ENCODE measurements at regions not wholly inside any gene's neighbourhood (a gene's known extent, or its start where the extent isn't known, plus 50 kb on each side); places are given as distances from the start of the nearest gene placed in this dataset.

DNA sequence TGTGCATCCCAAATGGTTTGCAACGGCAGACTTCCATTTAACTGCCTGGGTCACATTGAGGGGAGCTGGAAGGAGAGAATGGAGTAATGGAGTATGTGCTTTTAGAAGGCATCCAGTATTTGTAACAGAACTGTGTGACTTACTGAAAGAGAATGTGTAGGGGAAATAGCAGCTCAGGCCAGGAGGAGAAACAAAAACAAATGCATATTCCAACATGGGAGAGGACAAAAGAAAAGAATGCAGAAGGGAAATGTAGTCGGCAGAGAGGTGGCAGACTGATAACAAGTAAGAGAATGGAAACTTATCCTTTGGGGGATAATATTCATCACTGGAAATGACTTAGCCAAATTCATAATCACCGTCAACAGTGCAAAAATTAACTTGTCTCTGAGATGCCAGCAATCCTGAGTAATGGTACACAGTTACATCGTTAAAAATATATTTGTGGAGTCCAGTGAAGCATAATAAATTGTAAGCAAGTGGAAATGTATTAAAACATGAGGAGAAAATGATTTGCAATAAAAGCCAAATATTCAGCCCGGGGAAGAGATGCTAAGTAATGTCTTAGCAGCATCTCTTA lies 294.9 kb upstream of the SGO1 start:
- TF ChIP-seq, protein P1, sequence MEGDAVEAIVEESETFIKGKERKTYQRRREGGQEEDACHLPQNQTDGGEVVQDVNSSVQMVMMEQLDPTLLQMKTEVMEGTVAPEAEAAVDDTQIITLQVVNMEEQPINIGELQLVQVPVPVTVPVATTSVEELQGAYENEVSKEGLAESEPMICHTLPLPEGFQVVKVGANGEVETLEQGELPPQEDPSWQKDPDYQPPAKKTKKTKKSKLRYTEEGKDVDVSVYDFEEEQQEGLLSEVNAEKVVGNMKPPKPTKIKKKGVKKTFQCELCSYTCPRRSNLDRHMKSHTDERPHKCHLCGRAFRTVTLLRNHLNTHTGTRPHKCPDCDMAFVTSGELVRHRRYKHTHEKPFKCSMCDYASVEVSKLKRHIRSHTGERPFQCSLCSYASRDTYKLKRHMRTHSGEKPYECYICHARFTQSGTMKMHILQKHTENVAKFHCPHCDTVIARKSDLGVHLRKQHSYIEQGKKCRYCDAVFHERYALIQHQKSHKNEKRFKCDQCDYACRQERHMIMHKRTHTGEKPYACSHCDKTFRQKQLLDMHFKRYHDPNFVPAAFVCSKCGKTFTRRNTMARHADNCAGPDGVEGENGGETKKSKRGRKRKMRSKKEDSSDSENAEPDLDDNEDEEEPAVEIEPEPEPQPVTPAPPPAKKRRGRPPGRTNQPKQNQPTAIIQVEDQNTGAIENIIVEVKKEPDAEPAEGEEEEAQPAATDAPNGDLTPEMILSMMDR (IDR thresholded peaks at IDR 0.05): no peak
- no peak for TF ChIP-seq POLR2A (IDR thresholded peaks at IDR 0.05)
- TF ChIP-seq POLR2AphosphoS5 (IDR thresholded peaks at IDR 0.05; ENCODE audit: insufficient read depth in 1 of 2, low read depth in 1 of 2): no peak

Measured in vagina (tissue), 2 donors.